Fibroblast of lung (primary cell): ENCODE measurements at regions not wholly inside any gene's neighbourhood (a gene's known extent, or its start where the extent isn't known, plus 50 kb on each side); places are given as distances from the start of the nearest gene placed in this dataset.

ENCODE experiments used
- DNase-seq, 2 donors: peaks; one replicate each; pipeline versions ENCODE4 v3.0.0 to v3.0.0-alpha.2; 2010; ENCODE audit warnings: low read depth in 2 of 2
- H2AFZ ChIP-seq: 2 replicates; pipeline ENCODE4 v1.5.1; 2012; ENCODE audit warnings: low read length, control low read depth, inconsistent platforms
- H3K27ac ChIP-seq: 2 replicates; pipeline ENCODE4 v1.5.1; 2011; ENCODE audit warnings: low read length, control low read depth; ENCODE audit not compliant: insufficient read depth
- H3K27me3 ChIP-seq: 2 replicates; pipeline ENCODE4 v1.5.1; 2011; ENCODE audit warnings: mild to moderate bottlenecking, low read length; ENCODE audit not compliant: control insufficient read depth, insufficient read depth
- H3K36me3 ChIP-seq: 2 replicates; pipeline ENCODE4 v1.5.1; 2011; ENCODE audit warnings: low read length; ENCODE audit not compliant: control insufficient read depth, insufficient read depth
- H3K4me1 ChIP-seq: 2 replicates; pipeline ENCODE4 v1.5.1; 2011; ENCODE audit warnings: low read length; ENCODE audit not compliant: control insufficient read depth, insufficient read depth; ENCODE audit errors: extremely low read depth
- H3K4me2 ChIP-seq: 2 replicates; pipeline ENCODE4 v1.5.1; 2011; ENCODE audit warnings: low read length, control low read depth; ENCODE audit not compliant: insufficient read depth; ENCODE audit errors: extremely low read depth
- H3K4me3 ChIP-seq, 4 experiments: fragments of 200-600 bp in 1 of 4; sonication (generic) in 1 of 4; replicated peaks in 1 of 4; 2 replicates each; pipeline ENCODE4 v1.5.1; 2011 to 2016; ENCODE audit warnings: low read length in 4 of 4, low read depth in 3 of 4, mild to moderate bottlenecking in 3 of 4, control low read depth in 2 of 4, inconsistent platforms in 1 of 4, mixed read lengths in 1 of 4; ENCODE audit not compliant: insufficient read depth in 1 of 4; ENCODE audit errors: control extremely low read depth in 1 of 4
- H3K79me2 ChIP-seq: 2 replicates; pipeline ENCODE4 v1.5.1; 2012; ENCODE audit warnings: mild to moderate bottlenecking, low read length, inconsistent platforms; ENCODE audit not compliant: control insufficient read depth, insufficient read depth
- H3K9ac ChIP-seq: 2 replicates; pipeline ENCODE4 v1.5.1; 2011; ENCODE audit warnings: mild to moderate bottlenecking, low read length, control low read depth; ENCODE audit not compliant: insufficient read depth
- H3K9me3 ChIP-seq: 2 replicates; pipeline ENCODE4 v1.5.1; 2012; ENCODE audit warnings: low read depth, low read length; ENCODE audit not compliant: control insufficient read depth, insufficient read depth
- H4K20me1 ChIP-seq: 2 replicates; pipeline ENCODE4 v1.5.1; 2011; ENCODE audit warnings: low read length; ENCODE audit not compliant: control insufficient read depth, insufficient read depth; ENCODE audit errors: extremely low read depth
- CTCF ChIP-seq, 2 donors: IDR thresholded peaks in 1 of 2; conservative IDR thresholded peaks in 1 of 2; 1 replicate in 1 of 2; 2 replicates in 1 of 2; pipeline ENCODE4 v1.5.1; 2011 to 2012; ENCODE audit warnings: low read length in 2 of 2, control low read depth in 1 of 2, inconsistent platforms in 1 of 2, low read depth in 1 of 2, mild to moderate bottlenecking in 1 of 2
- EZH2 ChIP-seq: IDR thresholded peaks from 2 replicates; pipeline ENCODE4 v1.5.1; 2012; ENCODE audit warnings: low read length, control low read depth, mild to moderate bottlenecking; ENCODE audit errors: missing control alignments

DNA sequence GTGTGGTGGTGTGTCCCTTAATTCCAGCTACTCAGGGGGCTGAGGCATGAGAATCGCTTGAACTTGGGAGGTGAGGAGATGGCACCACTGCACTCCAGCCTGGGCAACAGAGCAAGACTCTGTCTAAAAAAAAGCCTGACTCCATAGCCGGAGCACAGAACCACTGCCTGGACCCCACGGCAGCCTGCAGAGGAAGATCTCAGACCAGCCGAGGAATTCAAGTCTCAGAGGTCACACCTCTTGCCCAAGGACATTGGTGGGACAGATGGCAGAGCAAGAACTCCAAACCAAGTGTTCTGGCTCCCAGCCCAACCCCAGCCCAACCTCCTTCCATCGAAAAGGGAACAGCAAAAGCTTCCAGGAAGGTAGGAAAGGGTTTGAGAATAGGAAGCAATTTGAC lies 70.8 kb downstream of the SMIM20 start:
- no peaks in the 10 kb centered on the region for H4K20me1 ChIP-seq
- TF ChIP-seq EZH2 (no peak), CTCF (conservative IDR thresholded peaks at IDR 0.05 in 1 of 2, IDR thresholded peaks at IDR 0.05 in 1 of 2; ENCODE audit: low read depth in 1 of 2, low read length in 2 of 2) (no peak)
- no peak overlapping the region for H3K27ac ChIP-seq
- H3K9me3 ChIP-seq, result no peaks in the 10 kb centered on the region
- H3K27me3 ChIP-seq, result no peaks in the 10 kb centered on the region
- H3K4me3 ChIP-seq, result no peak overlapping the region
- H2AFZ ChIP-seq, result no peak overlapping the region
- no peaks in the 10 kb centered on the region for H3K36me3 ChIP-seq
- no peak overlapping the region for H3K9ac ChIP-seq
- peaks cover 2% of the 10 kb centered on the region for H3K4me1 ChIP-seq
- no peak for DNase-seq
- H3K79me2 ChIP-seq, result no peaks in the 10 kb centered on the region
- H3K4me2 ChIP-seq, result no peak overlapping the region

DNA sequence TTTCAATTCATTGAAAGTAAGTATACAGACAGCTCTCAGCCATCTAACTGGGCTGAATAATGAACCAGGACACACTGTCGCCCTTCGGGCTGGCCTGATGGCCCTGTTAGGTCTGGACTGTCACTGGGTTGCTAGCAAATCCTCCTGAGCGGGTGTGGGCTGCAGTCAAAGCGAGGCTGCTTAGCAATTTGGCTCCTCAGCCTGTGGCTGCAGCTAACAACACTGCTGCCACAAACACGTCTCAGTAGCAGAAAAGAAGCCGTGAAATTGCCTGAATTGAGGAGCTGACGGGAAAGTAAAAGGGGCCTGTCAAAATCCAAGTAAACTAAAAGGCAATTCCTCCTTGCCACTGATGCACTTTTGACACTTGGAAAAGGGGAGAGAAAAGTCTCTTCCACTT lies 72.8 kb downstream of the SMIM20 start:
- H3K4me2 ChIP-seq, result no peak overlapping the region
- H4K20me1 ChIP-seq, result no peaks in the 10 kb centered on the region
- no peak for DNase-seq
- H3K79me2 ChIP-seq, result no peaks in the 10 kb centered on the region
- no peak for TF ChIP-seq CTCF (conservative IDR thresholded peaks at IDR 0.05 in 1 of 2, IDR thresholded peaks at IDR 0.05 in 1 of 2; ENCODE audit: low read depth in 1 of 2, low read length in 2 of 2)
- TF ChIP-seq EZH2, result no peak
- H3K9me3 ChIP-seq, result no peaks in the 10 kb centered on the region
- H3K9ac ChIP-seq, result no peak overlapping the region
- H3K27me3 ChIP-seq, result no peaks in the 10 kb centered on the region
- H3K4me3 ChIP-seq, result no peak overlapping the region
- H3K27ac ChIP-seq, result no peak overlapping the region
- peaks cover 2% of the 10 kb centered on the region for H3K4me1 ChIP-seq
- no peak overlapping the region for H2AFZ ChIP-seq
- no peaks in the 10 kb centered on the region for H3K36me3 ChIP-seq

- no peak overlapping the region for H3K27ac ChIP-seq
- TF ChIP-seq CTCF (conservative IDR thresholded peaks at IDR 0.05 in 1 of 2, IDR thresholded peaks at IDR 0.05 in 1 of 2; ENCODE audit: low read depth in 1 of 2, low read length in 2 of 2) (no peak), EZH2 (no peak)
- DNase-seq, result no peak
These were observed 77.3 kb downstream of the SMIM20 start for GRCh38 chr4:25991340-25991739.

More at GRCh38 chr4:25991340-25991739, 77.3 kb downstream of the SMIM20 start:
- Histone ChIP-seq H3K9ac (no peak overlapping the region), H3K79me2 (no peaks in the 10 kb centered on the region), H3K4me3 (no peak overlapping the region), H3K9me3 (no peaks in the 10 kb centered on the region), H4K20me1 (no peaks in the 10 kb centered on the region), H3K4me1 (peaks cover 14% of the 10 kb centered on the region), H2AFZ (no peak overlapping the region), H3K36me3 (no peaks in the 10 kb centered on the region), H3K27me3 (no peaks in the 10 kb centered on the region), H3K4me2 (no peak overlapping the region)
